SK-N-SH treated with all-trans-retinoic acid at 6 μM for 48 hours (cell line): ENCODE measurements at regions not wholly inside any gene's neighbourhood (a gene's known extent, or its start where the extent isn't known, plus 50 kb on each side); places are given as distances from the start of the nearest gene placed in this dataset.

Experiments
- ATAC-seq: fragments of 200-7000 bp; cut with Tn5 transposase; 3 replicates; pipeline ENCODE4 v1.9.1; 2020; ENCODE audit warnings: mild to moderate bottlenecking, moderate library complexity
- ARNTL ChIP-seq: fragments of 450-650 bp; formaldehyde crosslinking; IDR thresholded peaks from 2 replicates; pipeline ENCODE4 v1.5.0; 2020; ENCODE audit warnings: low read depth, mild to moderate bottlenecking, moderate library complexity, borderline replicate concordance
- CSDC2 ChIP-seq: fragments of 250-450 bp; sonication (Bioruptor Pico); IDR thresholded peaks from 2 replicates; pipeline ENCODE4 v1.5.0; 2020; ENCODE audit warnings: mild to moderate bottlenecking, moderate library complexity
- GLIS3 ChIP-seq: fragments of 250-450 bp; sonication (Bioruptor Pico); IDR thresholded peaks from 2 replicates; pipeline ENCODE4 v1.5.0; 2020; ENCODE audit warnings: mild to moderate bottlenecking, moderate library complexity
- ISL1 ChIP-seq: fragments of 250-450 bp; sonication (Bioruptor Pico); IDR thresholded peaks from 2 replicates; pipeline ENCODE4 v2.1.2; 2022; ENCODE audit warnings: mild to moderate bottlenecking, moderate library complexity
- OSR1 ChIP-seq: fragments of 250-450 bp; sonication (Bioruptor Pico); IDR thresholded peaks from 2 replicates; pipeline ENCODE4 v1.8.0; 2022; ENCODE audit warnings: moderate library complexity, mild to moderate bottlenecking, inconsistent platforms
- PPARA ChIP-seq: fragments of 250-450 bp; sonication (Bioruptor Pico); IDR thresholded peaks from 2 replicates; pipeline ENCODE4 v1.5.0; 2020; ENCODE audit warnings: mild to moderate bottlenecking, borderline replicate concordance
- RARB ChIP-seq: fragments of 250-450 bp; sonication (Bioruptor Pico); IDR thresholded peaks from 2 replicates; pipeline ENCODE4 v1.8.0; 2021; ENCODE audit warnings: mild to moderate bottlenecking, moderate library complexity
- TOX ChIP-seq: fragments of 250-450 bp; sonication (Bioruptor Pico); IDR thresholded peaks from 2 replicates; pipeline ENCODE4 v1.8.0; 2021; ENCODE audit warnings: mild to moderate bottlenecking, moderate library complexity, borderline replicate concordance
- ZC3H10 ChIP-seq: fragments of 250-450 bp; sonication (Bioruptor Pico); IDR thresholded peaks from 2 replicates; pipeline ENCODE4 v1.5.1; 2021; ENCODE audit warnings: mild to moderate bottlenecking, moderate library complexity
- ZFP3 ChIP-seq: fragments of 250-450 bp; sonication (Bioruptor Pico); IDR thresholded peaks from 2 replicates; pipeline ENCODE4 v1.5.0; 2020; ENCODE audit warnings: mild to moderate bottlenecking, moderate library complexity
- ZFP30 ChIP-seq: fragments of 450-650 bp; formaldehyde crosslinking; IDR thresholded peaks from 2 replicates; pipeline ENCODE4 v1.5.0; 2022; ENCODE audit warnings: mild to moderate bottlenecking, moderate library complexity
- TF ChIP-seq, protein P1 (sequence below): fragments of 250-450 bp; sonication (Bioruptor Pico); IDR thresholded peaks from 2 replicates; pipeline ENCODE4 v1.5.0; 2020; ENCODE audit warnings: mild to moderate bottlenecking, moderate library complexity
- TF ChIP-seq, protein P2 (sequence below): fragments of 250-450 bp; sonication (Bioruptor Pico); IDR thresholded peaks from 2 replicates; pipeline ENCODE4 v1.5.1; 2021; ENCODE audit warnings: mild to moderate bottlenecking, moderate library complexity
- TF ChIP-seq, protein P3 (sequence below): fragments of 250-450 bp; sonication (Bioruptor Pico); IDR thresholded peaks from 2 replicates; pipeline ENCODE4 v1.5.1; 2020; ENCODE audit warnings: low read depth, mild to moderate bottlenecking, moderate library complexity
- TF ChIP-seq, protein P4 (sequence below): fragments of 250-450 bp; sonication (Bioruptor Pico); IDR thresholded peaks from 2 replicates; pipeline ENCODE4 v1.8.0; 2021; ENCODE audit warnings: low read depth, mild to moderate bottlenecking, moderate library complexity, borderline replicate concordance
- TF ChIP-seq, protein P5 (sequence below): fragments of 250-450 bp; sonication (Bioruptor Pico); IDR thresholded peaks from 2 replicates; pipeline ENCODE4 v1.8.0; 2020; ENCODE audit warnings: mild to moderate bottlenecking, moderate library complexity, borderline replicate concordance

DNA sequence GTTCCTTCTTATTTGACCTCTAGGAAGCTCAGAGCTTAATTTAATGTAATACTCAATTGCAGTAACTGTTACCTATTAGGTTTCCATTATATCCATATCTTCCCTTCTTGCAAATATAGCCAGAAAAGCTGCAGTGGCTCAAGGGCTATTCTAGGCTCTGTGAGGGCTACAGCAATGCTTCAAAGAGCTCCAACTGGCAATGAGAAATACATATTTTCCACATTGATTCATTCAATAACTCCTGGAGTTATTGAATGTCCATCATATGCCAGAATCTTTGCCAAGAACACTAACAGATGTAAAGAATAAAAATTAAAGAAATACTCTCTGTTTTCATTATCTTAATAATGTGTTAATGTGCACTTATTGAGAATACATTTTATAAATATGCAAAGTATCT lies 396.9 kb upstream of the PAPPA start (continued):
- TF ChIP-seq, protein P1, sequence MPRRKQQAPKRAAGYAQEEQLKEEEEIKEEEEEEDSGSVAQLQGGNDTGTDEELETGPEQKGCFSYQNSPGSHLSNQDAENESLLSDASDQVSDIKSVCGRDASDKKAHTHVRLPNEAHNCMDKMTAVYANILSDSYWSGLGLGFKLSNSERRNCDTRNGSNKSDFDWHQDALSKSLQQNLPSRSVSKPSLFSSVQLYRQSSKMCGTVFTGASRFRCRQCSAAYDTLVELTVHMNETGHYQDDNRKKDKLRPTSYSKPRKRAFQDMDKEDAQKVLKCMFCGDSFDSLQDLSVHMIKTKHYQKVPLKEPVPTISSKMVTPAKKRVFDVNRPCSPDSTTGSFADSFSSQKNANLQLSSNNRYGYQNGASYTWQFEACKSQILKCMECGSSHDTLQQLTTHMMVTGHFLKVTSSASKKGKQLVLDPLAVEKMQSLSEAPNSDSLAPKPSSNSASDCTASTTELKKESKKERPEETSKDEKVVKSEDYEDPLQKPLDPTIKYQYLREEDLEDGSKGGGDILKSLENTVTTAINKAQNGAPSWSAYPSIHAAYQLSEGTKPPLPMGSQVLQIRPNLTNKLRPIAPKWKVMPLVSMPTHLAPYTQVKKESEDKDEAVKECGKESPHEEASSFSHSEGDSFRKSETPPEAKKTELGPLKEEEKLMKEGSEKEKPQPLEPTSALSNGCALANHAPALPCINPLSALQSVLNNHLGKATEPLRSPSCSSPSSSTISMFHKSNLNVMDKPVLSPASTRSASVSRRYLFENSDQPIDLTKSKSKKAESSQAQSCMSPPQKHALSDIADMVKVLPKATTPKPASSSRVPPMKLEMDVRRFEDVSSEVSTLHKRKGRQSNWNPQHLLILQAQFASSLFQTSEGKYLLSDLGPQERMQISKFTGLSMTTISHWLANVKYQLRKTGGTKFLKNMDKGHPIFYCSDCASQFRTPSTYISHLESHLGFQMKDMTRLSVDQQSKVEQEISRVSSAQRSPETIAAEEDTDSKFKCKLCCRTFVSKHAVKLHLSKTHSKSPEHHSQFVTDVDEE (CRISPR knock-in tag): no peak
- TF ChIP-seq PPARA (CRISPR knock-in tag) (no peak), CSDC2 (CRISPR knock-in tag) (no peak), ZFP30 (CRISPR knock-in tag) (no peak), ZC3H10 (CRISPR knock-in tag) (no peak), GLIS3 (CRISPR knock-in tag) (no peak)
- TF ChIP-seq, protein P2, sequence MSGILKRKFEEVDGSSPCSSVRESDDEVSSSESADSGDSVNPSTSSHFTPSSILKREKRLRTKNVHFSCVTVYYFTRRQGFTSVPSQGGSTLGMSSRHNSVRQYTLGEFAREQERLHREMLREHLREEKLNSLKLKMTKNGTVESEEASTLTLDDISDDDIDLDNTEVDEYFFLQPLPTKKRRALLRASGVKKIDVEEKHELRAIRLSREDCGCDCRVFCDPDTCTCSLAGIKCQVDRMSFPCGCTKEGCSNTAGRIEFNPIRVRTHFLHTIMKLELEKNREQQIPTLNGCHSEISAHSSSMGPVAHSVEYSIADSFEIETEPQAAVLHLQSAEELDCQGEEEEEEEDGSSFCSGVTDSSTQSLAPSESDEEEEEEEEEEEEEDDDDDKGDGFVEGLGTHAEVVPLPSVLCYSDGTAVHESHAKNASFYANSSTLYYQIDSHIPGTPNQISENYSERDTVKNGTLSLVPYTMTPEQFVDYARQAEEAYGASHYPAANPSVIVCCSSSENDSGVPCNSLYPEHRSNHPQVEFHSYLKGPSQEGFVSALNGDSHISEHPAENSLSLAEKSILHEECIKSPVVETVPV (CRISPR knock-in tag): no peak
- TF ChIP-seq, all 23 proteins: peak for 0

DNA sequence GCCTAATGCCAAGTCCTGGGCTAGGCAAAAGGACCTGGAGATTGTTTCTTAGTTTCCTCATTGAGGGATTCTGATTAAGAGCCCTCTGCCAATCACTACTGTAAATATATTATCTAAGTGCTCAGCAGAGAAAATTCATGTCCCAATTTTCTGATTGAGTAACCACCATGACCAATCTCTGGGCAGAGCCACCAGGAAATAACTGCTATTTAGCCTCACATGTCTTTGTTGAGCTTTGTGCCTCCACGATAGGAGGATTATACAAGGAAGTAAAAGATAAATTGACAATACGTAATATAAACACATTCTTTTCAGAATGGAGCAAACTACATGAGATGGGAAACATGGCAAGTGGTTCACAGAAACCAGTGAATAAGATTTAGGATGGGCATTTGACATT lies 396.1 kb upstream of the PAPPA start:
- no peak for ATAC-seq
- TF ChIP-seq TOX (no peak), PPARA (CRISPR knock-in tag) (no peak), ISL1 (CRISPR knock-in tag) (no peak), GLIS3 (CRISPR knock-in tag) (no peak), CSDC2 (CRISPR knock-in tag) (no peak), RARB (CRISPR knock-in tag) (no peak), ZC3H10 (CRISPR knock-in tag) (no peak), OSR1 (CRISPR knock-in tag) (no peak), ZFP30 (CRISPR knock-in tag) (no peak)
- TF ChIP-seq, protein P3, sequence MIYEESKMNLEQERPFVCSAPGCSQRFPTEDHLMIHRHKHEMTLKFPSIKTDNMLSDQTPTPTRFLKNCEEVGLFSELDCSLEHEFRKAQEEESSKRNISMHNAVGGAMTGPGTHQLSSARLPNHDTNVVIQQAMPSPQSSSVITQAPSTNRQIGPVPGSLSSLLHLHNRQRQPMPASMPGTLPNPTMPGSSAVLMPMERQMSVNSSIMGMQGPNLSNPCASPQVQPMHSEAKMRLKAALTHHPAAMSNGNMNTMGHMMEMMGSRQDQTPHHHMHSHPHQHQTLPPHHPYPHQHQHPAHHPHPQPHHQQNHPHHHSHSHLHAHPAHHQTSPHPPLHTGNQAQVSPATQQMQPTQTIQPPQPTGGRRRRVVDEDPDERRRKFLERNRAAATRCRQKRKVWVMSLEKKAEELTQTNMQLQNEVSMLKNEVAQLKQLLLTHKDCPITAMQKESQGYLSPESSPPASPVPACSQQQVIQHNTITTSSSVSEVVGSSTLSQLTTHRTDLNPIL (CRISPR knock-in tag): no peak
- TF ChIP-seq, protein P2 (CRISPR knock-in tag): no peak
- TF ChIP-seq, protein P4, sequence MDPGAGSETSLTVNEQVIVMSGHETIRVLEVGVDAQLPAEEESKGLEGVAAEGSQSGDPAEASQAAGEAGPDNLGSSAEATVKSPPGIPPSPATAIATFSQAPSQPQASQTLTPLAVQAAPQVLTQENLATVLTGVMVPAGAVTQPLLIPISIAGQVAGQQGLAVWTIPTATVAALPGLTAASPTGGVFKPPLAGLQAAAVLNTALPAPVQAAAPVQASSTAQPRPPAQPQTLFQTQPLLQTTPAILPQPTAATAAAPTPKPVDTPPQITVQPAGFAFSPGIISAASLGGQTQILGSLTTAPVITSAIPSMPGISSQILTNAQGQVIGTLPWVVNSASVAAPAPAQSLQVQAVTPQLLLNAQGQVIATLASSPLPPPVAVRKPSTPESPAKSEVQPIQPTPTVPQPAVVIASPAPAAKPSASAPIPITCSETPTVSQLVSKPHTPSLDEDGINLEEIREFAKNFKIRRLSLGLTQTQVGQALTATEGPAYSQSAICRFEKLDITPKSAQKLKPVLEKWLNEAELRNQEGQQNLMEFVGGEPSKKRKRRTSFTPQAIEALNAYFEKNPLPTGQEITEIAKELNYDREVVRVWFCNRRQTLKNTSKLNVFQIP (CRISPR knock-in tag): no peak
- TF ChIP-seq, protein P1 (CRISPR knock-in tag): no peak
- TF ChIP-seq, all 23 proteins: peak for 0

DNA sequence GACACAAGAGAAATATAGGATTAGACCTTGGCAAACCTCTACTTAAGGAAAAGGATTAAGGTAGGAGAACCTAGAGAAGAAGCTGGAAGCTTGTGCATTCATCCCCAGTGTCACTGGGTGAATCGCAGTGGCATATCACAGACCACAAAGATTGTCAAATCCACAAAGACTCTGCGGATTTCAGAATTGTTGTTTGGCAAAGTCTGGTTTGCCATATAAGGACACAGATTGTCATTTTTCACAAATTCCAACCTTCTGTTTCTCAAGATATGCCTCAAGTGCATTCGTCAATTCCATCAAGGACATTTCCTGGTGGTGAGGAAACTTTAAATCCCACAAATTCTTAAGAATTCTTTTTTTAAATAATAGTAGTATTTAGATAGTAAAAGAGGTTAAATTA lies 395.1 kb upstream of the PAPPA start:
- TF ChIP-seq, protein P2 (CRISPR knock-in tag): no peak
- TF ChIP-seq PPARA (CRISPR knock-in tag): no peak
- TF ChIP-seq RARB (CRISPR knock-in tag): no peak
- no peak for TF ChIP-seq GLIS3 (CRISPR knock-in tag)
- TF ChIP-seq ISL1 (CRISPR knock-in tag): no peak
- no peak for TF ChIP-seq ARNTL (CRISPR knock-in tag)
- TF ChIP-seq, protein P4 (CRISPR knock-in tag): no peak
- no peak for TF ChIP-seq ZFP3 (CRISPR knock-in tag)
- TF ChIP-seq, protein P5, sequence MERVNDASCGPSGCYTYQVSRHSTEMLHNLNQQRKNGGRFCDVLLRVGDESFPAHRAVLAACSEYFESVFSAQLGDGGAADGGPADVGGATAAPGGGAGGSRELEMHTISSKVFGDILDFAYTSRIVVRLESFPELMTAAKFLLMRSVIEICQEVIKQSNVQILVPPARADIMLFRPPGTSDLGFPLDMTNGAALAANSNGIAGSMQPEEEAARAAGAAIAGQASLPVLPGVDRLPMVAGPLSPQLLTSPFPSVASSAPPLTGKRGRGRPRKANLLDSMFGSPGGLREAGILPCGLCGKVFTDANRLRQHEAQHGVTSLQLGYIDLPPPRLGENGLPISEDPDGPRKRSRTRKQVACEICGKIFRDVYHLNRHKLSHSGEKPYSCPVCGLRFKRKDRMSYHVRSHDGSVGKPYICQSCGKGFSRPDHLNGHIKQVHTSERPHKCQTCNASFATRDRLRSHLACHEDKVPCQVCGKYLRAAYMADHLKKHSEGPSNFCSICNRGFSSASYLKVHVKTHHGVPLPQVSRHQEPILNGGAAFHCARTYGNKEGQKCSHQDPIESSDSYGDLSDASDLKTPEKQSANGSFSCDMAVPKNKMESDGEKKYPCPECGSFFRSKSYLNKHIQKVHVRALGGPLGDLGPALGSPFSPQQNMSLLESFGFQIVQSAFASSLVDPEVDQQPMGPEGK (CRISPR knock-in tag): no peak
- ATAC-seq: no peak
